MCF 10A (cell line): ENCODE measurements at regions not wholly inside any gene's neighbourhood (a gene's known extent, or its start where the extent isn't known, plus 50 kb on each side); places are given as distances from the start of the nearest gene placed in this dataset.

Source experiments
- BruUV-seq: library from RNA; stranded (reverse); fragments of 400-500 nt; replicated peaks from 2 replicates; lab custom pipeline; 2021; lab: Mats Ljungman, UMichigan
- CTCF ChIA-PET: fragments of 300-600 bp; sonication (Branson Sonifier 250); formaldehyde crosslinking; extraction: SDS; loops from one replicate; lab custom pipeline; 2021; ENCODE audit warnings: antibody characterized with exemption, inconsistent platforms; lab: Yijun Ruan, JAX
- POLR2A ChIA-PET: fragments of 300-600, 350-650 bp; sonication (Branson Sonifier 250); formaldehyde crosslinking; extraction: SDS; loops from one replicate; lab custom pipeline; 2020; ENCODE audit warnings: antibody characterized with exemption, inconsistent platforms; lab: Yijun Ruan, JAX
- DNase-seq: peaks from one replicate; pipeline ENCODE4 v3.0.0-alpha.2; 2018; ENCODE audit not compliant: unreplicated experiment
- H3K27ac Mint-ChIP-seq: one replicate; pipeline ENCODE4 v1.8.0; 2022; ENCODE audit warnings: mild to moderate bottlenecking, low read depth, mixed read lengths; ENCODE audit not compliant: unreplicated experiment
- H3K27me3 Mint-ChIP-seq: one replicate; pipeline ENCODE4 v1.8.0; 2022; ENCODE audit warnings: mixed read lengths; ENCODE audit not compliant: insufficient read depth, unreplicated experiment
- H3K36me3 Mint-ChIP-seq: one replicate; pipeline ENCODE4 v1.8.0; 2022; ENCODE audit warnings: mild to moderate bottlenecking, moderate library complexity, mixed read lengths; ENCODE audit not compliant: insufficient read depth, unreplicated experiment
- H3K4me1 Mint-ChIP-seq: one replicate; pipeline ENCODE4 v1.8.0; 2022; ENCODE audit warnings: mixed read lengths; ENCODE audit not compliant: insufficient read depth, unreplicated experiment
- H3K4me3 Mint-ChIP-seq: one replicate; pipeline ENCODE4 v1.8.0; 2022; ENCODE audit warnings: mild to moderate bottlenecking, moderate library complexity, mixed read lengths; ENCODE audit not compliant: unreplicated experiment
- H3K9me3 Mint-ChIP-seq: one replicate; pipeline ENCODE4 v1.8.0; 2022; ENCODE audit warnings: mixed read lengths; ENCODE audit not compliant: unreplicated experiment
- intact Hi-C: fragments of 100-400 bp; cut with micrococcal nuclease; formaldehyde crosslinking; loops from 2 replicates; pipeline ENCODE4 v1.14.1; 2022
- TF ChIP-seq, protein P1 (sequence below): fragments of 200-600 bp; IDR thresholded peaks from one replicate; pipeline ENCODE4 v1.8.0; 2022; ENCODE audit warnings: antibody characterized with exemption, mild to moderate bottlenecking; ENCODE audit not compliant: unreplicated experiment

DNA sequence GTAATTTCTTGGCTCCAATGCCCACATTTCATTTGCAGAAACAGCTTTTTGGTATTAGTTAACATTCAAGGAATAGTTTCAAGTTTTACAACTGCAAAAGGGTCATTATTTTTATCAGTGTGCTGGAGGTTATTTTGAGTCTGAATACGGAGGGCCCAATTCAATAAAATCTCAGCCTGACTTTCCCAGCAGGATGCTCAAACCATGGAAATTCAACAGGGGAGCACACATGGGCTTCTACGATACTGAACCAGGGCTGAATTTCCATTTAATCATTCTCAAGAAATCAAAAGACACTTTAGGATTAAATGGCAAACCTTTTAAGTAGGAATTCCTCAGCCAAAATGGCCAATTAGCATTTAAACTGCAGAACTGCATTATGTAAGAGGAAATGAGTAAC, 700.9 kb upstream of the ANKRD30A start:
- DNase-seq = no peak
- TF ChIP-seq, protein P1, sequence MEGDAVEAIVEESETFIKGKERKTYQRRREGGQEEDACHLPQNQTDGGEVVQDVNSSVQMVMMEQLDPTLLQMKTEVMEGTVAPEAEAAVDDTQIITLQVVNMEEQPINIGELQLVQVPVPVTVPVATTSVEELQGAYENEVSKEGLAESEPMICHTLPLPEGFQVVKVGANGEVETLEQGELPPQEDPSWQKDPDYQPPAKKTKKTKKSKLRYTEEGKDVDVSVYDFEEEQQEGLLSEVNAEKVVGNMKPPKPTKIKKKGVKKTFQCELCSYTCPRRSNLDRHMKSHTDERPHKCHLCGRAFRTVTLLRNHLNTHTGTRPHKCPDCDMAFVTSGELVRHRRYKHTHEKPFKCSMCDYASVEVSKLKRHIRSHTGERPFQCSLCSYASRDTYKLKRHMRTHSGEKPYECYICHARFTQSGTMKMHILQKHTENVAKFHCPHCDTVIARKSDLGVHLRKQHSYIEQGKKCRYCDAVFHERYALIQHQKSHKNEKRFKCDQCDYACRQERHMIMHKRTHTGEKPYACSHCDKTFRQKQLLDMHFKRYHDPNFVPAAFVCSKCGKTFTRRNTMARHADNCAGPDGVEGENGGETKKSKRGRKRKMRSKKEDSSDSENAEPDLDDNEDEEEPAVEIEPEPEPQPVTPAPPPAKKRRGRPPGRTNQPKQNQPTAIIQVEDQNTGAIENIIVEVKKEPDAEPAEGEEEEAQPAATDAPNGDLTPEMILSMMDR = no peak
- intact Hi-C loops = no loop called here
- Mint-ChIP-seq H3K27me3 (no peaks in the 10 kb centered on the region), H3K27ac (no peak overlapping the region), H3K4me3 (no peak overlapping the region), H3K36me3 (no peaks in the 10 kb centered on the region), H3K9me3 (peaks cover 8% of the 10 kb centered on the region), H3K4me1 (no peaks in the 10 kb centered on the region)
- ChIA-PET CTCF (interaction anchor here (1.3 kb wide), 1 partner anchor 68 kb away, joined by 6 read pairs; no protein-coding TSS in a partner anchor), POLR2A (no interaction called here)
- no TSS peak for BruUV-seq

DNA sequence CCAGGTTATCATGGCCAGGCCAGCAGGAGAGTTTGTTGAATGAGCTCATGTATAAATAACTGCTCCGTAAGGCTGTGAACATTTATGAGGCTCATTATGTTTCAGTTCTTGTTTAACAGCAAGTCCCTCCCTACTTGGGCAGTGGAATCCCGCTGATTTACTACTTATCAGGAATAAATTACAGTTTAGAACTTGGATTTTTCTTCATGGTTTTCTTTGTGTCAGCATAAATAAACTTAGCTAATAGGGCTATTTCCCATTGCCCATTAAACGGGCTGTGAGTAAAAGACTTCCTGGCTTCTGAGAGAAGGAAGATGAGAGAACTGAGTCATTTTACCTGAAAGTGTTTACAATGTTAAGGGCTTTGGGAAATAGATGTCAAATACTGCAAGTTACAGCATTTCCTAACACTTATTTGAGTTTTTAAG, 701.6 kb upstream of the ANKRD30A start:
- no peaks in the 10 kb centered on the region for H3K27me3 Mint-ChIP-seq
- H3K4me3 Mint-ChIP-seq = no peak overlapping the region
- no peak for DNase-seq
- BruUV-seq = no TSS peak
- intact Hi-C loops = no loop called here
- peaks cover 2% of the 10 kb centered on the region for H3K9me3 Mint-ChIP-seq
- H3K36me3 Mint-ChIP-seq = no peaks in the 10 kb centered on the region
- H3K4me1 Mint-ChIP-seq = no peaks in the 10 kb centered on the region
- no peak overlapping the region for H3K27ac Mint-ChIP-seq
- CTCF ChIA-PET = interaction anchor here (1.3 kb wide), 1 partner anchor 69 kb away, joined by 6 read pairs; no protein-coding TSS in a partner anchor
- TF ChIP-seq, protein P1 = no peak
- POLR2A ChIA-PET = interaction anchor here (2.0 kb wide), 1 partner anchor 16 kb away, joined by 5 read pairs; no protein-coding TSS in a partner anchor

DNA sequence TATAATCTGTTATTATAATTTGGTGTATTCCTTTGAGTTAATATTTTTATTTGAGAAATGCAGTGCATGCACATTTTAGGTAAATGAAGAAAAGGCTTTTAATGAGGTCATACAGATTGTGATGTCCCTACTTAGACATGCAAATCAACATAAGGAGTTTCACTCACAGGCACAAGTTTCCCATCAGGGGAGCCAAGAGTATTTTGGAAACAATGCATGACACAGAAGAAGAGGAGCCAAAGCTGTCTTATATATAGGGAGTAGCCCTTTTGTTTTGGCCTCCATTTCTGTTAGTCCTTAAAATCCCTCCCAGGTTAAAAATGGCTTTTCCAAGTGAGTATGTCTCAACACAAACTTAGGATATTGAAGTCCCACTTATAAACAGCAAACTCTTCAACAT, 703.4 kb upstream of the ANKRD30A start:
- BruUV-seq = no TSS peak
- intact Hi-C loops = no loop called here
- TF ChIP-seq, protein P1 = no peak
- Mint-ChIP-seq H3K27me3 (no peaks in the 10 kb centered on the region), H3K4me1 (no peaks in the 10 kb centered on the region), H3K27ac (no peak overlapping the region), H3K4me3 (no peak overlapping the region), H3K9me3 (no peaks in the 10 kb centered on the region), H3K36me3 (no peaks in the 10 kb centered on the region)
- ChIA-PET CTCF (no interaction called here), POLR2A (no interaction called here)
- DNase-seq = no peak

DNA sequence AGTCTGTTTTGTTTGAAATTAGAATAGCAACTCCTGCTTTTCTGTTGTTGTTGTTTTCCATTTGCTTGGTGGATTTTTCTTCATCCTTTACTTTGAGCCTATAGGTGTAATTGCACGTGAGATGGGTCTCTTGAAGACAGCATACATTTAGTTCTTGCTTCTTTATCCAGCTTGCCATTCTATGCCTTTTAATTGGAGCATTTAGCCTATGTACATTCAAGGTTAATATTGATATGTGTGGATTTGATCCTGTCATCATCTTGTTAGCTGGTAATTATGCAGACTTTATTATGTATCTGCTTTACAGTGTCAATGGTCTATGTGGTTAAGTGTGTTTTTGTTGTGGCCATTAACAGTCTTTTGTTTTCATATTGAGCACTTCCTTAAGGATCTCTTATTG, 708.9 kb upstream of the ANKRD30A start:
- H3K4me1 Mint-ChIP-seq = peaks cover 6% of the 10 kb centered on the region
- H3K36me3 Mint-ChIP-seq = no peaks in the 10 kb centered on the region
- DNase-seq = no peak
- H3K9me3 Mint-ChIP-seq = peaks cover 7% of the 10 kb centered on the region
- BruUV-seq = no TSS peak
- intact Hi-C loops = no loop called here
- H3K27ac Mint-ChIP-seq = no peak overlapping the region
- no peaks in the 10 kb centered on the region for H3K27me3 Mint-ChIP-seq
- POLR2A ChIA-PET = no interaction called here
- no peak overlapping the region for H3K4me3 Mint-ChIP-seq
- CTCF ChIA-PET = no interaction called here
- TF ChIP-seq, protein P1 = no peak
